H9 (cell line): ENCODE measurements at regions not wholly inside any gene's neighbourhood (a gene's known extent, or its start where the extent isn't known, plus 50 kb on each side); places are given as distances from the start of the nearest gene placed in this dataset.

ENCODE experiments used
- DNase-seq: peaks from one replicate; pipeline ENCODE4 v3.0.0-alpha.2; 2017
- H2AFZ ChIP-seq: one replicate; pipeline ENCODE4 v1.6.1; 2013; ENCODE audit warnings: mild to moderate bottlenecking, low read length, control low read depth, moderate library complexity
- H2AK5ac ChIP-seq: 2 replicates; pipeline ENCODE4 v1.6.1; 2013; ENCODE audit warnings: low read length, control low read depth, mixed read lengths; ENCODE audit not compliant: insufficient read length
- H2BK120ac ChIP-seq: one replicate; pipeline ENCODE4 v1.6.1; 2013; ENCODE audit warnings: low read depth, mild to moderate bottlenecking, low read length, control low read depth, inconsistent platforms; ENCODE audit not compliant: poor library complexity, severe bottlenecking
- H2BK12ac ChIP-seq: 2 replicates; pipeline ENCODE4 v1.6.1; 2013; ENCODE audit warnings: low read length, control low read depth, mixed read lengths, low read depth; ENCODE audit not compliant: insufficient read length
- H2BK15ac ChIP-seq: 2 replicates; pipeline ENCODE4 v1.6.1; 2013; ENCODE audit warnings: low read depth, low read length, control low read depth
- H2BK20ac ChIP-seq: one replicate; pipeline ENCODE4 v1.6.1; 2013; ENCODE audit warnings: low read depth, mild to moderate bottlenecking, low read length, control low read depth, inconsistent platforms; ENCODE audit not compliant: poor library complexity, severe bottlenecking
- H2BK5ac ChIP-seq: 2 replicates; pipeline ENCODE4 v1.6.1; 2013; ENCODE audit warnings: low read length, control low read depth, mixed read lengths; ENCODE audit not compliant: insufficient read length
- H3K14ac ChIP-seq: 2 replicates; pipeline ENCODE4 v1.6.1; 2013; ENCODE audit warnings: low read length, control low read depth; ENCODE audit not compliant: insufficient read depth
- H3K18ac ChIP-seq: 2 replicates; pipeline ENCODE4 v1.6.1; 2013; ENCODE audit warnings: low read depth, mild to moderate bottlenecking, mixed read lengths, low read length, control low read depth; ENCODE audit not compliant: insufficient read length
- H3K23ac ChIP-seq: 2 replicates; pipeline ENCODE4 v1.6.1; 2013; ENCODE audit warnings: low read length, control low read depth, mixed read lengths, low read depth; ENCODE audit not compliant: insufficient read length
- H3K23me2 ChIP-seq: 2 replicates; pipeline ENCODE4 v1.6.1; 2013; ENCODE audit warnings: low read depth, mild to moderate bottlenecking, mixed read lengths, low read length, control low read depth; ENCODE audit not compliant: insufficient read length, poor library complexity, severe bottlenecking
- H3K27ac ChIP-seq: 2 replicates; pipeline ENCODE4 v1.5.1; 2013; ENCODE audit warnings: low read length, control low read depth, mixed read lengths, low read depth; ENCODE audit not compliant: insufficient read length
- H3K27me3 ChIP-seq: 2 replicates; pipeline ENCODE4 v1.6.1; 2013; ENCODE audit warnings: low read length, control low read depth, inconsistent platforms; ENCODE audit not compliant: insufficient read depth
- H3K4ac ChIP-seq: 2 replicates; pipeline ENCODE4 v1.6.1; 2013; ENCODE audit warnings: low read depth, mild to moderate bottlenecking, control low read depth, inconsistent platforms, low read length, moderate library complexity
- H3K4me1 ChIP-seq: 2 replicates; pipeline ENCODE4 v1.6.1; 2013; ENCODE audit warnings: low read length, control low read depth, inconsistent platforms; ENCODE audit not compliant: insufficient read depth
- H3K4me2 ChIP-seq: 2 replicates; pipeline ENCODE4 v1.6.1; 2013; ENCODE audit warnings: low read length, control low read depth, mixed read lengths; ENCODE audit not compliant: insufficient read length, insufficient read depth
- H3K56ac ChIP-seq: 2 replicates; pipeline ENCODE4 v1.6.1; 2013; ENCODE audit warnings: low read depth, mild to moderate bottlenecking, mixed read lengths, low read length, control low read depth; ENCODE audit not compliant: insufficient read length
- H3K79me1 ChIP-seq: 2 replicates; pipeline ENCODE4 v1.6.1; 2013; ENCODE audit warnings: low read depth, mild to moderate bottlenecking, moderate library complexity, low read length, control low read depth, inconsistent platforms; ENCODE audit not compliant: insufficient read depth, poor library complexity, severe bottlenecking
- H3K79me2 ChIP-seq: 2 replicates; pipeline ENCODE4 v1.6.1; 2013; ENCODE audit warnings: low read length, control low read depth, inconsistent platforms; ENCODE audit not compliant: insufficient read depth
- H3K9ac ChIP-seq: 2 replicates; pipeline ENCODE4 v1.6.1; 2013; ENCODE audit warnings: low read length, control low read depth, mixed read lengths; ENCODE audit not compliant: insufficient read length; ENCODE audit errors: extremely low read depth
- H3K9me3 ChIP-seq: one replicate; pipeline ENCODE4 v1.6.1; 2013; ENCODE audit warnings: low read depth, low read length, inconsistent platforms; ENCODE audit not compliant: control insufficient read depth
- H3T11ph ChIP-seq: one replicate; pipeline ENCODE4 v1.6.1; 2013; ENCODE audit warnings: mild to moderate bottlenecking, low read length, control low read depth, inconsistent platforms
- H4K20me1 ChIP-seq: one replicate; pipeline ENCODE4 v1.6.1; 2013; ENCODE audit not compliant: control insufficient read depth, insufficient read length, insufficient read depth
- H4K5ac ChIP-seq: 2 replicates; pipeline ENCODE4 v1.6.1; 2013; ENCODE audit warnings: low read depth, mild to moderate bottlenecking, mixed read lengths, low read length, control low read depth; ENCODE audit not compliant: insufficient read length
- H4K8ac ChIP-seq: replicated peaks from 2 replicates; pipeline ENCODE4 v1.6.1; 2013; ENCODE audit warnings: low read length, control low read depth, mixed read lengths, low read depth; ENCODE audit not compliant: insufficient read length
- H4K91ac ChIP-seq: 2 replicates; pipeline ENCODE4 v1.6.1; 2013; ENCODE audit warnings: low read depth, mild to moderate bottlenecking, moderate library complexity, mixed read lengths, low read length, control low read depth; ENCODE audit not compliant: insufficient read length
- H3K27ac Mint-ChIP-seq, 3 experiments: 2 replicates in 2 of 3; 3 replicates in 1 of 3; pipeline ENCODE4 v1.8.0; 2020 to 2021; ENCODE audit warnings: mixed read lengths in 3 of 3, mild to moderate bottlenecking in 1 of 3, moderate library complexity in 1 of 3
- H3K27me3 Mint-ChIP-seq: 2 replicates; pipeline ENCODE4 v1.8.0; 2021; ENCODE audit warnings: low read depth, mild to moderate bottlenecking, moderate library complexity, mixed read lengths
- H3K36me3 Mint-ChIP-seq, 3 experiments: 2 replicates in 2 of 3; 3 replicates in 1 of 3; pipeline ENCODE4 v1.8.0; 2020 to 2021; ENCODE audit warnings: low read depth in 3 of 3, mixed read lengths in 3 of 3; ENCODE audit not compliant: insufficient read depth in 1 of 3
- H3K4me1 Mint-ChIP-seq, 2 experiments: 2 replicates each; pipeline ENCODE4 v1.8.0; 2020; ENCODE audit warnings: mixed read lengths in 2 of 2
- H3K4me3 Mint-ChIP-seq, 2 experiments: 2 replicates in 1 of 2; 3 replicates in 1 of 2; pipeline ENCODE4 v1.8.0; 2020 to 2021; ENCODE audit warnings: mild to moderate bottlenecking in 2 of 2, mixed read lengths in 2 of 2, moderate library complexity in 1 of 2
- H3K9me3 Mint-ChIP-seq, 2 experiments: 2 replicates in 1 of 2; 3 replicates in 1 of 2; pipeline ENCODE4 v1.8.0; 2020; ENCODE audit warnings: mild to moderate bottlenecking in 2 of 2, mixed read lengths in 2 of 2, moderate library complexity in 1 of 2
- CTCF ChIP-seq: fragments of 200-600 bp; sonication (generic); conservative IDR thresholded peaks from 3 replicates; pipeline ENCODE4 v1.8.0; 2021; ENCODE audit warnings: antibody characterized with exemption, mild to moderate bottlenecking
- WGBS: extraction: QIAGEN DNeasy Blood & Tissue Kit; methylation state at CpG from one replicate; pipeline ENCODE4 v1.1.7; 2013; ENCODE audit warnings: missing lambda C conversion rate, low lambda C conversion rate, mixed read lengths; ENCODE audit not compliant: insufficient read length; ENCODE audit errors: extremely low coverage; 5-methylcytosine and 5-hydroxymethylcytosine counted together

DNA sequence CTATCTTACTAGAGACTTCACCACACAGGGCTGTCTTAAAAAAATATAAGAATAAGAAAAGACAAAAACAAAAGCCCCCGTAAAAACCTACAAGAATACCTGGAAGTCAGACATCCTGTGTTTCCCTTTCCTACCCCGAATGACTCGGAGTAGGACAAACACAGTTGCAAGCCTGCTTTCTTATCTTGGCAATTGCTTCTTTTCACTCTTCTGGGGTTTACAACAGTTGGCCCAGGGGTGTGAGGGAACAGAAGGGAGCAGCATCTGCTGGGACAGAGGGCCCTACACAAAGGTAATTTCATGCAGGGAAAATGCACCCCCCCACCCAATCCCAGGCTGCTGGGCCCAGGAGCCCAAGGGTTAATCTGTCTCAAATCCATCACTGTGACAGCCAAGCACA, 220.6 kb downstream of the ARHGAP12 start:
- H3K9me3 ChIP-seq, result peaks cover 8% of the 10 kb centered on the region
- H3K4me2 ChIP-seq, result no peak overlapping the region
- H2BK15ac ChIP-seq, result no peak overlapping the region
- H3T11ph ChIP-seq, result no peak overlapping the region
- H3K9ac ChIP-seq, result no peak overlapping the region
- Mint-ChIP-seq H3K27ac (peak overlapping the region in 1 of 3 experiments; percentile 78; a peak in 1 of 7 replicates), H3K9me3 (peaks cover 51 to 52% of the 10 kb centered on the region in 2 experiments), H3K4me3 (no peak overlapping the region), H3K27me3 (peaks cover 4% of the 10 kb centered on the region), H3K36me3 (peaks cover 23 to 55% (median 28%) of the 10 kb centered on the region in 3 experiments), H3K4me1 (peaks cover 22 to 23% of the 10 kb centered on the region in 2 experiments)
- no peak overlapping the region for H2AK5ac ChIP-seq
- H3K4ac ChIP-seq, result no peak overlapping the region
- H4K91ac ChIP-seq, result no peak overlapping the region
- no peaks in the 10 kb centered on the region; the same call in 1 of the 2 replicates for H3K4me1 ChIP-seq
- H3K23me2 ChIP-seq, result no peaks in the 10 kb centered on the region
- no peak overlapping the region for H3K27ac ChIP-seq
- H4K8ac ChIP-seq, result no peak overlapping the region
- no peak overlapping the region for H2AFZ ChIP-seq
- H3K27me3 ChIP-seq, result no peaks in the 10 kb centered on the region
- no peaks in the 10 kb centered on the region for H3K79me2 ChIP-seq
- no peak overlapping the region for H3K23ac ChIP-seq
- no peak for TF ChIP-seq CTCF
- no peaks in the 10 kb centered on the region for H4K20me1 ChIP-seq
- no peaks in the 10 kb centered on the region for H3K79me1 ChIP-seq
- H3K56ac ChIP-seq, result no peak overlapping the region
- H2BK12ac ChIP-seq, result no peak overlapping the region
- no peak for DNase-seq
- H2BK5ac ChIP-seq, result no peak overlapping the region
- no peak overlapping the region for H3K18ac ChIP-seq
- H3K14ac ChIP-seq, result no peak overlapping the region
- no CpG with 5 or more reads among the region's 3 CpGs for WGBS
- no peak overlapping the region for H4K5ac ChIP-seq
- H2BK20ac ChIP-seq, result no peak overlapping the region
- H2BK120ac ChIP-seq, result no peak overlapping the region
